Right lobe of liver (tissue), 4 donors: ENCODE measurements at regions not wholly inside any gene's neighbourhood (a gene's known extent, or its start where the extent isn't known, plus 50 kb on each side); places are given as distances from the start of the nearest gene placed in this dataset.

Experiments
- CTCF ChIP-seq, 4 donors: fragments of 200-600 bp in 3 of 4; fragments of 450-650 bp in 1 of 4; IDR thresholded peaks; one replicate each; pipeline versions ENCODE4 v1.5.1 to v1.8.0; 2016 to 2022; ENCODE audit warnings: antibody characterized with exemption in 4 of 4, mild to moderate bottlenecking in 2 of 4
- POLR2A ChIP-seq: fragments of 450-650 bp; IDR thresholded peaks from one replicate; pipeline ENCODE4 v1.6.1; 2017; ENCODE audit warnings: antibody characterized with exemption, mild to moderate bottlenecking
- donor health status: DM: no; HTN: no; CAD: no.
- donor health status: DM: no; HTN: no; CAD: no.
- donor health status: DM: no; HTN: yes; CAD: no.

DNA sequence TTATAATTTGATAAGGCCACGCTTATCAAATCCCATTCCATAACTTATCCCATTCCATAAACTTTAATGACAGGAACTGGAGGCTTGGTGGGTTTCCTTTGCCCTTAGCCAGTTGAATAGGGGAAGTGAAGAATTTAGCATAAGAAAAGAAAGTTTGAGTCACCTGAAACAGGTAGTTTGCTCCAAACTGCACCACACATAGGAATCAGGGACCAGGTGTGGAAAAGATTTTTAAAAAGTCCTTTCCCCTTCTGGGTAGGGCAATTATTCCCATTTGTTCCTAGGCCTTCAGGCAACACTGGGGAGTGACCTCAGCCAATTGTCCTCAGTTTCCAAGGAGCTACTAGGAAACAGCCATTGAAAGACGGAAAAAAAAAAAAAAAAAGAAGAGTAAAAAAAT is 525.7 kb upstream of the CNTN5 start:
- TF ChIP-seq POLR2A: no peak
- TF ChIP-seq CTCF (IDR thresholded peaks at IDR 0.05): no peak
